GM18498 (cell line): ENCODE measurements at regions not wholly inside any gene's neighbourhood (a gene's known extent, or its start where the extent isn't known, plus 50 kb on each side); places are given as distances from the start of the nearest gene placed in this dataset.

Source experiments
- ATAC-seq: cut with Tn5 transposase; IDR thresholded peaks from one replicate; pipeline ENCODE4 v1.9.1; 2021; ENCODE audit warnings: mild to moderate bottlenecking, moderate library complexity; ENCODE audit not compliant: unreplicated experiment

DNA sequence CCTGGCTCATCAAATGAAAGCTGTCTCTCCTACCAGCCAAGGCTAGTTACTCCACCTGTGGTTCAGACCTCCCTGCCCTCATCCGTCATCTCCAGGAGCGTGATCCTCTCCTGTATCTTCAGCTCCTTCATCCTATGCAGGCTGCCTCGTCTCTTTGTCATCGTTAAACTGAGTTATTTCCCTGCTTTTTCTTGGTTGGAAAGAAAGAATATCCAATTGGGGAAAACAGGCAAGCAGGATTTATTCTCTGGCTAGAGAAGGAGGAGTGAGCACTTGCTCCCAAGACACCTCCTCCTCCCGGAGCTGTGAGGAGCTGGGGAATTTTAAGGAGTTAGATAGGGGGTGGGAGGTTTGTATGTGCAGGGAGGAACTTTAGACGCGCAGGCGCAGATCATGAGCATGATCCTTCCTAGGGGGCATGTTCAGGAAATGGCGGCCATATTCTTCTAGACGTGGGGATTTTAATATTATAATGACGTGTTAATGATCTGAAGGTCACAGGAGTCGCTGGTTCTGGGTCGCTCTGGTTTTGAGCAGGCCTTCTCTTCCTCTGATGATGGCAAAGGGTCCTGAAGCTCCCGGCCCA, 156.4 kb upstream of the KL start:
- no peak for ATAC-seq

DNA sequence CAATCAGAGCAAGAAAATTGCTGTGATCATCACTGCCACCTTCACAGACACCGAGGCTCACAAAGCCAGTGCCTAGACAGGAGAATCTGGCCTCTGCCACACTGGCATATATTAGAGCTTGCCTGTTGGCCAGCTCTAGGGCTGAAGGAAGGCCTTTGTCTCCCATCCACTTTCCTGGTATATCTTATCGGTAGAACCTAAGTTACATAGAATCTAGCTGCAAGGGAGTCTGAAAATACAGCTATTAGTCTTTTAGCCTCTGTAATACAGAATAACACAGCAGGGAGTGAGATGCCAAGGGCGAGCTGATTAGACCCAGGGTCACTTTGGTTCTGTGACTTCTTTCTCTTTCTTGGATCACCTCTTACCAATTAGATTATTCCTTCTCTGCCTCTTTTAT, 154.9 kb upstream of the KL start:
- no peak for ATAC-seq

DNA sequence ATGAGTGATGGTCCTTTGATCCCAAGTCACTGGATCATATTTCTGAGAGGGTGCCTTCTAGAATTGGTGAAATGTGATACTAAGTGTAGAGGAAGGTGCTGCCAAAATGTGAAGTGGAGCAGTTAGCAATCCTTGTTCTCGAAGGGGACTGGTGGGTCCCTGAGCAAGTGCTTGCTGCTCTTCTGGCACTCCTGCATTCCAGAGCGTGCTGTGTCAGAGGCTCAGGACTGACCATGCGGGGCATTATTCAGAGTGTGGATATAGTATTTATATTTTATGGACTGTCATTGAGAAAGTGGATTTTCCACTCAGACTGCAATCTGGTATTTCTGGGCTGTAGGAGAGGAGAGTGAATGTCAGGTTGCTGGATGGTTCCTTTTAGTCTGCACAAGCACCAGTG, 152.6 kb upstream of the KL start:
- ATAC-seq, result no peak

DNA sequence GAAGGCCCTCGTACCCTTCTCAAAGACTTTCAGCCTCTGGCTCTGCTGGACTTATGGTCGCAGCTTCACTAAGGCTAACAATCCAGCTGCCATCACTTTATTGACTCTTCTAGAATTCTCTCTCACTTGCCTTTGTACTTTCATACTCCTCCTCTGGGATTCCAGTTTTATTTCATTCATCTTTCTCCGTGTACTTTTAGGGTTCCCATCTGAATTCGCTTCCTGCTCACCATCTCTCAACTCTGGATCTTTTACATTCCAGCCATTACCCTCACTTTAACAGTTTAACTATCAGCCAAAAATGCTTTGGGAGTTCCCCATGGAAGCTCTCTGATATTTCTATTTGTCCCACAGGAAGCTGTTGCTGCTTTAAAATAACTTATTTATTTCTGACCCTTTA, 149.3 kb upstream of the KL start:
- no peak for ATAC-seq

DNA sequence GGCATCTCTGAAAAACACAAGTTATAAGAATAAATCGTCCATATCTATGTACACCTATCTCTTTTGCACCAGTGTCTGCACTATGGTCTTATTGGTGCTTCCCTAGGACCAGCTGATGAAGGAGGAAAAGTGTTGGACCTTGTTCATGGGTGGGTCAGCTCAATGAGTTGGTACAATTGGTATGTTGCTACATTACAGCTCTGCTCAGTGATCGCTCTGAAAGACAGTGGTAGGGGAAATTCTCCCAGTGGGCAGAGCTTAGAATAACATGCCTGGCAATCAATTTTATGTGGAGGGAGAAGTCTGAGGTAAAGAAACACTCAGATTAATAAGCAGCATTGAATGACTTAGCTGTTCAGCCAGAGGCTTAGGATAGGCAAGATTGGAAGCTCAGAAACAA, 138.7 kb upstream of the KL start:
- ATAC-seq, result no peak

GRCh38 chr13:32878163-32878562, 138.1 kb upstream of the KL start:
- ATAC-seq, result no peak

DNA sequence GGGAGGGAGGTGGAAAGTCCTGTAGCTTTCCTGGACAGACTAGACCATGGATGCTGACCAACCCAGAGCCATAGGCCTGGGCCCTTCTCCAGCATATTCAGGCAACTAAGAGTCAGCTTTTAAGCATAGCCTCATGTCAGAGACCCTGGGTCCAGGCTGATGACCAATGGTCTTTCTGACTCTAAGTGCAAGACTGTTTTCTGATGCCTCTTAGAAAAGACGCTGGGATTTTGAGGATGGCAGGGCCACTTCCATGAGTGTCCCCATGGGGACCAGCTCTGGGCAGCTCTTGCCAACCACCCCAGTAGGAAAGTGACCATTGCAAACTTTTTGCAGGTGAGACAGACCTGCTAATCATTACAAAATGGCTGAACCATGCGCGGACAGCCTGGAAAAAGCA, 135.6 kb upstream of the KL start:
- ATAC-seq, result no peak

- no peak for ATAC-seq
These were observed 135.0 kb upstream of the KL start for GRCh38 chr13:32881074-32881776.

DNA sequence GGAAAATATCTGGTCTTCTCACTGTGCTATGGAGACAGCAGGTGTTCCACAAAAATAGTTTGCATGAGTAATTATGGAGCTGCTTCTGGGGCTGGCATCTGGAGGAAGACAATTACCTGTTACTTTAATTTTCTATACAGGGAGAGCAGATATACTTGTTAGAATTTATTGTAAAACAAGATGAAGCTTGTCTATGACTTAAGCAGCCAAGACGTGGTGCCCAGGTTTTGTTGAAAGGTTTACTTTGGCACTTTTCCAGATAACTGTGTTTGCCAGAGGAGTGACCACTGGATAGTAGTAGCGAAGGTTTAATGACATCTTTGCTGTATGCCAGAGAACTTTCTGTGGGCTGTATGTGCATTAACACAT, 134.5 kb upstream of the KL start:
- ATAC-seq, result no peak

GRCh38 chr13:32882691-32883090, 133.5 kb upstream of the KL start:
- no peak for ATAC-seq

DNA sequence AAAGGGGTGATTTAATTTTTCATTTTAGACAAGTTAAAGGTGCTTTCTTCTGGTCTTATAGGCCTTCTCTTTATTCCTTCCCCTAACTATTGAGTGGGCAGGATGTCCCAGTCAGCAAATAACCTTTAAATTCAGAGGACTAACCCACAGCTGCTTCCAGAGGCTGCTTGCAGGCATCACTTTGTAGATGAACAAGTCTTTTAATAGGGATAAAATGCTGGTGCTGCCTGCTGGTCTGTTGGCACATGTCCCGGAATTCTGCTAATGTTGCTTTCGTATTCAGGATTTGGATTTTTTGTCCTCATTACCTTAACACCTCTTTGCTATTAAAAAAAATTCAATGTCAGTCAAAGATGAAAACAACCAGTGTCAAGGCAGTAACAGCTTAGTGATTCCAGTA, 132.7 kb upstream of the KL start:
- no peak for ATAC-seq

DNA sequence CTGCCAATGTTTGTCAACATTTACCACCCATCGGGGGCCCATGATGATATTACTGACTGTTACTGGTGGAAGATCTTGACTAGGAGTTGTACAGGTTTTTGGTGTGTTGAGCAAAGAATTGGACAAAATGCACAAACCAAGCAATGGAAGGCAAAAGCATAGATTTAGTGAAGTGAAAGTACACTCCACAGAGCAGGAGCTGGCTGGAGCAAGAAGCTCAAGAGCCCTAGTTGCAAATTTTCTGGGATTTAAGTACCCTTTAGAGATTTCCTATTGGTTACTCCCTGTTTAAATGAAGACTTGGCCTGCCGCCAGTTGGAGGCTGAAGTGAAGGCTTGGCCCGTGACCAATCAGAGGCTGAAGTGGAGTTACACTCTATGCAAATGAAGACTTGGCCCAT, 128.6 kb upstream of the KL start:
- ATAC-seq, result no peak

DNA sequence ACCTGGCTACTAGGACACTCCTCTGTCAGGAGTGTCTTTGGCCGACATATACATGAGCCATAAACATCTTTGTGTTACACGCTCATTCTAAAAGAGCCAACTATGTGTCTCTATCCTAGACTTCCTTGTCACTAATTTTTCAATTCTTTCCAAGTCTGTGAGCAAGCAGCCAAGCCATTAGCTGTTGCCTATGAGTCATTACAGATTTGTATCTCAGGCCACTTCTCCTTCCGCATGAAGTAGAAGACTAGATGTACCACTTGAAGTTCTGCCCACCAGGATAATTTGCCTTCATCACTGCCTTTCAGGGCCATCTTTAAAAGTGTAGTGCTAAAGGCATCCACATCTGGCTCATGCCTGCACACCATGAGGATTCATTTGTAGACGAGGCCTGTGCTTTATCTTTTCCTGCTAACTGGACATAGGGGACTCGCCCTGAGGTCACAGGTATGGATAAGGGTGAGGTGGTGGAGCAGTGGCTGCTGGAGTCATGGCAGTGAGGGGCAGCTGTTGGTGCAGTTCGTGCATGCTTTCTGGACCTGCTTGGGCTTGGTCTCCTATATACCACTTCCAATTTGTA, 126.1 kb upstream of the KL start:
- no peak for ATAC-seq

DNA sequence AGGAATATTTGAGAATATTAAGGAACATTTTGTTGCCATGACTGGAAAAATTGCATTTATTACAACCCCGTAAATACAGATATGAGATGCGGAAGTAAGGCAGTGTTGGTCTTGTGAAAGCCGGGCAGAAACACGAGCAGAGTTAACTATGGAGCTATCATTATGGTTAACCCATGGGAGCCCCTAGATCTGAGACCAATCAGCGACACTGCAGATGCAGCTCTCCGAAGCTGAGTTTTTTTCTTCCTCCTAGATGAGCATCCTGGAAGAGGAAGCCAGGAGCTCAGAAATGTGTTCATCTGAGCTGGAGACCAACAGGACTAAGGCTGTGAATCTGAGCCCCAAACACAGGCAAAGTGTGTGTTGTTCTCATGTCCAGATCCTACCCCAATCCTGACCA, 123.0 kb upstream of the KL start:
- ATAC-seq, result no peak

GRCh38 chr13:32894589-32895001, 121.6 kb upstream of the KL start:
- ATAC-seq, result no peak

DNA sequence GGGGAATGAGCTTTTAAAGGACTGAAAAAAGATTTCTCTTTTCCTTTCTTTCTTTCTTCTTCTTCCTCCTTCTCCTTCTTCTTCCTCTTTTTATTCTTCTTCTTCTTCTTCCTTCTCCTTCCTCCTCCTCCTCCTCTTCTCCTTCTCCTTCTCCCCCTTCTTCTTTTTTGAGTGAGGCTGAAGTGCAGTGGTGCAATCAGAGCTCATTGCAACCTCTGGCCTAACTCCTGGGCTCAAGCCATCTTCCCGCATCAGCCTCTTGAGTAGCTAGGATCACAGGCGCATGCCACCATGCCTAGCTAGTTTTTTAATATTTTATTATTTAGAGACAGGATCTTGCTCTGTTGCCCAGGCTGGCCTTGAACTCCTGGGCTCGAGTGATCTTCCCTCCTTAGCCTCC, 120.9 kb upstream of the KL start:
- no peak for ATAC-seq

GRCh38 chr13:32897296-32897695, 118.9 kb upstream of the KL start:
- no peak for ATAC-seq

DNA sequence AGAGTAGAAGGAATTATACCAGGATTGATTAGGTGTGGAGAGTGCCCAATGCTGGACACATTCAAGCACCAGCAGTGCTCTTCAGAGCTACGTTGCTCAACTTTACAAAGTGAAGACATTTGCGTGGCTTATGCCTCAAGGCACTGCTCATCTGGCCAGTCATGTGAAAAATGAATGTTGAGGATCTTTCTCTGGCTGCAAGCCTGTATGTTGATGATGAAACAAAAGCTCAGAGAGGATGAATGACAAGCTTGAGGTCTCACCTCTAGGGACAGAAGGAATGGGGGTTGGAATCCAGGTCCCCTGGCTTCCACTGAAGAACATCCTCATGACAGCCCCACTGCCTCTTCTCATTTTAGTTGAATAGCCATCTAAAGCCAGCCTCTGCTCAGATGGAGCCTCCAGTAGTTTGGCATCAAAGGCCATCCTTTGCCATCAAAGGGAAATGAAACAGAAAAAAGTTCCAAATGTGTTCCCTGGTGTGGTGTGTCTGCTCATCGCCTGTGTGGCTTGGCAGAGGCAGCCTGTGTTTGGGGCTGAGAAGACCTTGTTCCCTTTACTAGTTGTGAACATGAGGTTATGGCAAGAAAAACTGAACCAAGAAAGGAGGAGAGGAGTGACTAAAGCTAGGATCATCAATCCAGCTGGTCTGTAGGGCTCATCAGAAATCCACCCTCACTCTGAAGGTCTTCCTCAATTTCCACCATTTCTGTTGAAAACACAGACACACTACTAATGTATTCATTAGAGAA, 114.0 kb upstream of the KL start:
- no peak for ATAC-seq

- ATAC-seq, result no peak
These were observed 113.3 kb upstream of the KL start for GRCh38 chr13:32902874-32903273.

- ATAC-seq, result no peak
These were observed 112.5 kb upstream of the KL start for GRCh38 chr13:32903720-32904119.

- ATAC-seq, result no peak
These were observed 112.0 kb upstream of the KL start for GRCh38 chr13:32904266-32904665.
